Upper lobe of left lung (tissue), 6 donors: ENCODE measurements at regions not wholly inside any gene's neighbourhood (a gene's known extent, or its start where the extent isn't known, plus 50 kb on each side); places are given as distances from the start of the nearest gene placed in this dataset.

Source experiments
- ATAC-seq, 2 donors: fragments of 200-7000 bp; cut with Tn5 transposase; one replicate each; pipeline ENCODE4 v1.9.1; 2022; ENCODE audit warnings: mild to moderate bottlenecking in 2 of 2, moderate library complexity in 2 of 2; ENCODE audit not compliant: low FRiP score in 2 of 2
- DNase-seq, 2 donors: peaks; one replicate each; pipeline ENCODE4 v3.0.0-alpha.2; 2019 to 2020
- H3K27ac ChIP-seq, 4 donors: fragments of 200-600 bp; sonication (generic); one replicate each; pipeline ENCODE4 v1.5.1; 2016 to 2019
- H3K27me3 ChIP-seq, 4 donors: fragments of 200-600 bp; sonication (generic); one replicate each; pipeline ENCODE4 v1.5.1; 2017 to 2019
- H3K36me3 ChIP-seq, 4 donors: fragments of 200-600 bp; sonication (generic); one replicate each; pipeline ENCODE4 v1.5.1; 2016 to 2019
- H3K4me1 ChIP-seq, 4 donors: fragments of 200-600 bp; sonication (generic); one replicate each; pipeline ENCODE4 v1.5.1; 2018 to 2019
- H3K4me3 ChIP-seq, 4 donors: fragments of 200-600 bp; sonication (generic); one replicate each; pipeline ENCODE4 v1.5.1; 2017 to 2019; ENCODE audit warnings: mild to moderate bottlenecking in 2 of 4, moderate library complexity in 1 of 4
- H3K9me3 ChIP-seq, 4 donors: fragments of 200-600 bp; sonication (generic); one replicate each; pipeline ENCODE4 v1.5.1; 2018 to 2019
- CTCF ChIP-seq, 6 experiments: fragments of 450-650 bp in 4 of 6; fragments of 200-600 bp in 2 of 6; sonication (generic) in 2 of 6; IDR thresholded peaks; one replicate each; pipeline ENCODE4 v1.5.1; 2016 to 2019; ENCODE audit warnings: antibody characterized with exemption in 6 of 6
- EP300 ChIP-seq, 4 donors: sonication (generic); formaldehyde crosslinking; IDR thresholded peaks; one replicate each; pipeline ENCODE4 v1.5.1; 2017; ENCODE audit warnings: antibody characterized with exemption in 4 of 4, control low read depth in 2 of 4
- POLR2A ChIP-seq, 4 donors: fragments of 450-650 bp; IDR thresholded peaks; one replicate each; pipeline ENCODE4 v1.5.1; 2016 to 2017; ENCODE audit warnings: antibody characterized with exemption in 4 of 4, mild to moderate bottlenecking in 2 of 4
- POLR2AphosphoS5 ChIP-seq, 2 donors: sonication (generic); formaldehyde crosslinking; IDR thresholded peaks; one replicate each; pipeline ENCODE4 v1.5.1; 2017; ENCODE audit warnings: antibody characterized with exemption in 2 of 2
- WGBS, 2 donors: methylation state at CpG; one replicate each; pipeline ENCODE4 v1.1.5; 2017 to 2018; 5-methylcytosine and 5-hydroxymethylcytosine counted together
- donor health status: DM: no; HTN: no; CAD: no; lungs with moderate emphysema.
- donor health status: DM: no; HTN: yes; CAD: no; lungs with severe emphysema.

GRCh38 chr5:143585970-143586369, 182.5 kb upstream of the NR3C1 start:
- Histone ChIP-seq H3K27me3 (no peaks in the 10 kb centered on the region), H3K4me3 (no peak overlapping the region), H3K27ac (no peak overlapping the region), H3K4me1 (peaks cover 0 to 7% (median 2%) of the 10 kb centered on the region in 4 donors), H3K9me3 (no peaks in the 10 kb centered on the region), H3K36me3 (no peaks in the 10 kb centered on the region)
- ATAC-seq (no peak), DNase-seq (no peak)
- TF ChIP-seq EP300 (IDR thresholded peaks at IDR 0.05), result no peak
- TF ChIP-seq POLR2AphosphoS5 (IDR thresholded peaks at IDR 0.05), result no peak
- TF ChIP-seq CTCF (IDR thresholded peaks at IDR 0.05), result no peak
- TF ChIP-seq POLR2A (IDR thresholded peaks at IDR 0.05), result no peak

- Histone ChIP-seq H3K27me3 (no peaks in the 10 kb centered on the region), H3K4me3 (no peak overlapping the region), H3K4me1 (peaks cover 0 to 7% (median 2%) of the 10 kb centered on the region in 4 donors), H3K36me3 (no peaks in the 10 kb centered on the region), H3K9me3 (no peaks in the 10 kb centered on the region), H3K27ac (no peak overlapping the region)
- DNase-seq (no peak), ATAC-seq (no peak)
- 52 to 60% methylated on average over 1 of the region's 1 CpG for WGBS, 2 donors
- TF ChIP-seq CTCF (IDR thresholded peaks at IDR 0.05) (no peak), POLR2AphosphoS5 (IDR thresholded peaks at IDR 0.05) (no peak), EP300 (IDR thresholded peaks at IDR 0.05) (no peak), POLR2A (IDR thresholded peaks at IDR 0.05) (no peak)
Measured at GRCh38 chr5:143583409-143583808, 179.9 kb upstream of the NR3C1 start.

GRCh38 chr5:143582869-143583268, 179.4 kb upstream of the NR3C1 start:
- WGBS, 2 donors, result 37 to 40% methylated on average over 5 of the region's 5 CpGs
- Histone ChIP-seq H3K27ac (no peak overlapping the region), H3K9me3 (no peaks in the 10 kb centered on the region), H3K27me3 (no peaks in the 10 kb centered on the region), H3K4me3 (no peak overlapping the region), H3K36me3 (no peaks in the 10 kb centered on the region), H3K4me1 (peaks cover 0 to 7% (median 2%) of the 10 kb centered on the region in 4 donors)
- no peak for TF ChIP-seq EP300 (IDR thresholded peaks at IDR 0.05)
- no peak for TF ChIP-seq CTCF (IDR thresholded peaks at IDR 0.05)
- no peak for TF ChIP-seq POLR2AphosphoS5 (IDR thresholded peaks at IDR 0.05)
- no peak for TF ChIP-seq POLR2A (IDR thresholded peaks at IDR 0.05)
- ATAC-seq (peak in 1 of 2 donors; percentile 53), DNase-seq (no peak)

- 51 to 57% methylated on average over 4 of the region's 4 CpGs for WGBS, 2 donors
- no peak overlapping the region for H3K4me3 ChIP-seq
- no peak for ATAC-seq
- H3K27me3 ChIP-seq, result no peaks in the 10 kb centered on the region
- peaks cover 0 to 7% (median 5%) of the 10 kb centered on the region in 4 donors for H3K4me1 ChIP-seq
- H3K9me3 ChIP-seq, result no peaks in the 10 kb centered on the region
- TF ChIP-seq POLR2AphosphoS5 (IDR thresholded peaks at IDR 0.05), result no peak
- no peak for TF ChIP-seq CTCF (IDR thresholded peaks at IDR 0.05)
- TF ChIP-seq EP300 (IDR thresholded peaks at IDR 0.05), result no peak
- TF ChIP-seq POLR2A (IDR thresholded peaks at IDR 0.05), result no peak
- H3K36me3 ChIP-seq, result no peaks in the 10 kb centered on the region
- H3K27ac ChIP-seq, result no peak overlapping the region
- no peak for DNase-seq
Measured at GRCh38 chr5:143582176-143582575, 178.7 kb upstream of the NR3C1 start.

GRCh38 chr5:143581649-143582048, 178.2 kb upstream of the NR3C1 start:
- Histone ChIP-seq H3K4me1 (peaks cover 0 to 7% (median 6%) of the 10 kb centered on the region in 4 donors), H3K36me3 (no peaks in the 10 kb centered on the region), H3K27me3 (no peaks in the 10 kb centered on the region), H3K4me3 (no peak overlapping the region), H3K9me3 (no peaks in the 10 kb centered on the region), H3K27ac (no peak overlapping the region)
- 73 to 77% methylated on average over 2 of the region's 2 CpGs for WGBS, 2 donors
- TF ChIP-seq EP300 (IDR thresholded peaks at IDR 0.05), result no peak
- no peak for TF ChIP-seq POLR2A (IDR thresholded peaks at IDR 0.05)
- no peak for TF ChIP-seq CTCF (IDR thresholded peaks at IDR 0.05)
- no peak for TF ChIP-seq POLR2AphosphoS5 (IDR thresholded peaks at IDR 0.05)
- DNase-seq (no peak), ATAC-seq (no peak)
